Uterus (tissue), 3 donors: ENCODE measurements at regions not wholly inside any gene's neighbourhood (a gene's known extent, or its start where the extent isn't known, plus 50 kb on each side); places are given as distances from the start of the nearest gene placed in this dataset.

ENCODE experiments used
- DNase-seq, 2 donors: peaks; one replicate each; pipeline ENCODE4 v3.0.0-alpha.2; 2019 to 2020
- H3K27ac ChIP-seq, 2 donors: fragments of 200-600 bp; sonication (generic); 1 replicate in 1 of 2; 2 replicates in 1 of 2; pipeline ENCODE4 v1.5.1; 2016 to 2018
- H3K27me3 ChIP-seq, 2 donors: fragments of 200-600 bp; sonication (generic); one replicate each; pipeline ENCODE4 v1.5.1; 2018 to 2019; ENCODE audit warnings: control low read depth in 1 of 2
- H3K36me3 ChIP-seq, 2 donors: fragments of 200-600 bp; sonication (generic); one replicate each; pipeline ENCODE4 v1.5.1; 2019; ENCODE audit warnings: control low read depth in 1 of 2
- H3K4me1 ChIP-seq, 2 donors: fragments of 200-600 bp; sonication (generic); one replicate each; pipeline ENCODE4 v1.5.1; 2018 to 2019; ENCODE audit warnings: control low read depth in 1 of 2
- H3K4me3 ChIP-seq, 2 donors: fragments of 200-600 bp; sonication (generic); 1 replicate in 1 of 2; 2 replicates in 1 of 2; pipeline ENCODE4 v1.5.1; 2018 to 2019; ENCODE audit warnings: mild to moderate bottlenecking in 1 of 2
- H3K9me3 ChIP-seq, 2 donors: fragments of 200-600 bp; sonication (generic); one replicate each; pipeline ENCODE4 v1.5.1; 2019; ENCODE audit warnings: control low read depth in 1 of 2
- CTCF ChIP-seq, 4 experiments: fragments of 200-600 bp in 2 of 4; fragments of 450-650 bp in 2 of 4; sonication (generic) in 2 of 4; IDR thresholded peaks; one replicate each; pipeline ENCODE4 v1.5.1; 2016 to 2019; ENCODE audit warnings: antibody characterized with exemption in 4 of 4, mild to moderate bottlenecking in 2 of 4, moderate library complexity in 1 of 4
- POLR2A ChIP-seq, 2 donors: fragments of 450-650 bp; IDR thresholded peaks; one replicate each; pipeline ENCODE4 v1.6.1; 2016; ENCODE audit warnings: antibody characterized with exemption in 2 of 2, mild to moderate bottlenecking in 1 of 2, moderate library complexity in 1 of 2
- intact Hi-C: fragments of 100-400 bp; cut with DNase I; formaldehyde crosslinking; loops from one replicate; pipeline ENCODE4 v1.15.1; 2023; ENCODE audit warnings: low total_unique reads
- donor health status: DM: yes; HTN: yes; CAD: no.

- Histone ChIP-seq H3K27me3 (no peaks in the 10 kb centered on the region), H3K9me3 (no peaks in the 10 kb centered on the region), H3K4me1 (no peaks in the 10 kb centered on the region), H3K27ac (no peak overlapping the region), H3K4me3 (no peak overlapping the region), H3K36me3 (no peaks in the 10 kb centered on the region)
- DNase-seq: no peak
- intact Hi-C loops: no loop called here
- TF ChIP-seq CTCF (IDR thresholded peaks at IDR 0.05): no peak
- no peak for TF ChIP-seq POLR2A (IDR thresholded peaks at IDR 0.05)
Observed at GRCh38 chr17:36740157-36740556, 138.8 kb downstream of the MRM1 start.

- no peak for DNase-seq
- no peak for TF ChIP-seq POLR2A (IDR thresholded peaks at IDR 0.05)
- TF ChIP-seq CTCF (IDR thresholded peaks at IDR 0.05): no peak
- intact Hi-C loops: no loop called here
- no peak overlapping the region for H3K4me3 ChIP-seq
- no peaks in the 10 kb centered on the region for H3K27me3 ChIP-seq
- no peaks in the 10 kb centered on the region for H3K4me1 ChIP-seq
- no peaks in the 10 kb centered on the region for H3K9me3 ChIP-seq
- H3K36me3 ChIP-seq: no peaks in the 10 kb centered on the region
- no peak overlapping the region for H3K27ac ChIP-seq
Observed at GRCh38 chr17:36741019-36741902, 139.9 kb downstream of the MRM1 start.

- intact Hi-C loops: no loop called here
- Histone ChIP-seq H3K36me3 (no peaks in the 10 kb centered on the region), H3K9me3 (no peaks in the 10 kb centered on the region), H3K4me3 (no peak overlapping the region), H3K27me3 (no peaks in the 10 kb centered on the region), H3K4me1 (no peaks in the 10 kb centered on the region), H3K27ac (no peak overlapping the region)
- DNase-seq: no peak
- TF ChIP-seq POLR2A (IDR thresholded peaks at IDR 0.05) (no peak), CTCF (IDR thresholded peaks at IDR 0.05) (no peak)
Observed at GRCh38 chr17:36742267-36743000, 141.1 kb downstream of the MRM1 start.

- TF ChIP-seq POLR2A (IDR thresholded peaks at IDR 0.05) (no peak), CTCF (IDR thresholded peaks at IDR 0.05) (no peak)
- H3K36me3 ChIP-seq: no peaks in the 10 kb centered on the region
- no peaks in the 10 kb centered on the region for H3K27me3 ChIP-seq
- H3K27ac ChIP-seq: no peak overlapping the region
- H3K4me1 ChIP-seq: no peaks in the 10 kb centered on the region
- H3K4me3 ChIP-seq: no peak overlapping the region
- no peak for DNase-seq
- intact Hi-C loops: no loop called here
- H3K9me3 ChIP-seq: no peaks in the 10 kb centered on the region
Observed at GRCh38 chr17:36743130-36743529, 141.7 kb downstream of the MRM1 start.
